B cell (primary cell): ENCODE measurements at regions not wholly inside any gene's neighbourhood (a gene's known extent, or its start where the extent isn't known, plus 50 kb on each side); places are given as distances from the start of the nearest gene placed in this dataset.

Source experiments
- EZH2 ChIP-seq: IDR thresholded peaks from 2 replicates; pipeline ENCODE4 v1.6.1; 2012; ENCODE audit warnings: borderline replicate concordance, low read depth, mild to moderate bottlenecking, moderate library complexity, low read length; ENCODE audit not compliant: insufficient read depth, poor library complexity, severe bottlenecking
- TF ChIP-seq, protein P1 (sequence below): fragments of 200-600 bp; IDR thresholded peaks from one replicate; pipeline ENCODE4 v1.8.0; 2022; ENCODE audit warnings: antibody characterized with exemption, mild to moderate bottlenecking

DNA sequence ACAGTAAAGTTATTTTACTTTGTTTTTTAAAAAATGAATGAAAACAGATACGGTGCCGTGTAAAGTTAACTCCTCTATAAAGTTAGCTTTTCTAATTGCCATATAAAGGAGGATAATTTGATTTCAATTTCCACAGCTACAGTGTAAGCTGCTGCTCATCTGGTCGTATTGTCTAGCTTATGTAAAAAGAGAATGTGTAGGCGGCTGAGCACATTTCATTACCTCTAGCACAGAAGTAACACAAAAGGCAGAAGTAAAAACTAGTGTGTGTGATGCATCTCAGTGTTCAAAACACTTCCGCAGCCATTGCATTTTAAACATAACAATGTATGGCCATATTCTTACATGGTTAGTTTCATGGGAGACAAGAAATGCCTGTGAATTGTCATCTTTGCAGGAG is 105.0 kb upstream of the P2RY1 start:
- TF ChIP-seq, protein P1, sequence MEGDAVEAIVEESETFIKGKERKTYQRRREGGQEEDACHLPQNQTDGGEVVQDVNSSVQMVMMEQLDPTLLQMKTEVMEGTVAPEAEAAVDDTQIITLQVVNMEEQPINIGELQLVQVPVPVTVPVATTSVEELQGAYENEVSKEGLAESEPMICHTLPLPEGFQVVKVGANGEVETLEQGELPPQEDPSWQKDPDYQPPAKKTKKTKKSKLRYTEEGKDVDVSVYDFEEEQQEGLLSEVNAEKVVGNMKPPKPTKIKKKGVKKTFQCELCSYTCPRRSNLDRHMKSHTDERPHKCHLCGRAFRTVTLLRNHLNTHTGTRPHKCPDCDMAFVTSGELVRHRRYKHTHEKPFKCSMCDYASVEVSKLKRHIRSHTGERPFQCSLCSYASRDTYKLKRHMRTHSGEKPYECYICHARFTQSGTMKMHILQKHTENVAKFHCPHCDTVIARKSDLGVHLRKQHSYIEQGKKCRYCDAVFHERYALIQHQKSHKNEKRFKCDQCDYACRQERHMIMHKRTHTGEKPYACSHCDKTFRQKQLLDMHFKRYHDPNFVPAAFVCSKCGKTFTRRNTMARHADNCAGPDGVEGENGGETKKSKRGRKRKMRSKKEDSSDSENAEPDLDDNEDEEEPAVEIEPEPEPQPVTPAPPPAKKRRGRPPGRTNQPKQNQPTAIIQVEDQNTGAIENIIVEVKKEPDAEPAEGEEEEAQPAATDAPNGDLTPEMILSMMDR, result no peak
- TF ChIP-seq EZH2, result no peak
